K562 (cell line): ENCODE measurements at regions not wholly inside any gene's neighbourhood (a gene's known extent, or its start where the extent isn't known, plus 50 kb on each side); places are given as distances from the start of the nearest gene placed in this dataset.

Source experiments
- ATAC-seq: fragments of 200-7000 bp; cut with Tn5 transposase; 3 replicates; pipeline ENCODE4 v1.9.1; 2020; ENCODE audit warnings: moderate library complexity
- BruUV-seq: library from RNA; stranded (reverse); fragments of 400-500 nt; replicated peaks from 2 replicates; lab custom pipeline; 2021; lab: Mats Ljungman, UMichigan
- CTCF ChIA-PET: fragments of 300-600 bp; formaldehyde crosslinking; extraction: SDS; loops from one replicate; lab custom pipeline; 2021; ENCODE audit warnings: low intra/inter-chr PET ratio; lab: Yijun Ruan, JAX
- POLR2A ChIA-PET: fragments of 300-600, 350-650 bp; sonication (Branson Sonifier 250); formaldehyde crosslinking; extraction: SDS; loops from one replicate; lab custom pipeline; 2021; ENCODE audit warnings: antibody characterized with exemption, inconsistent platforms; lab: Yijun Ruan, JAX
- DNase-seq, 4 experiments: peaks; one replicate each; pipeline versions ENCODE4 v3.0.0 to v3.0.0-alpha.2; 2011 to 2018; ENCODE audit warnings: low spot score in 3 of 4, mixed read lengths in 3 of 4; ENCODE audit errors: extremely low read depth in 1 of 4
- FAIRE-seq: peaks from 2 replicates; lab custom pipeline; 2011; peaks lifted over from hg19 to GRCh38; lab: Jason Lieb, UNC
- H2AFZ ChIP-seq: 2 replicates; pipeline ENCODE4 v1.6.0; 2011; ENCODE audit warnings: low read depth, low read length, control low read depth, inconsistent platforms
- H3K27ac ChIP-seq: fragments of 200-600 bp; 3 replicates; pipeline ENCODE4 v1.8.0; 2011; ENCODE audit warnings: low read depth, mild to moderate bottlenecking, control low read depth, inconsistent platforms, low read length, moderate library complexity, mixed read lengths; ENCODE audit errors: extremely low read depth
- H3K27me3 ChIP-seq, 2 experiments: fragments of 300-600 bp in 1 of 2; 2 replicates in 1 of 2; 3 replicates in 1 of 2; pipeline versions ENCODE4 v1.6.0 to v1.8.0; 2011; ENCODE audit warnings: inconsistent platforms in 2 of 2, low read length in 2 of 2, mild to moderate bottlenecking in 1 of 2, mixed read lengths in 1 of 2, moderate library complexity in 1 of 2; ENCODE audit not compliant: control insufficient read depth in 2 of 2, insufficient read depth in 2 of 2
- H3K36me3 ChIP-seq: fragments of 300-600 bp; 3 replicates; pipeline ENCODE4 v1.8.0; 2011; ENCODE audit warnings: mild to moderate bottlenecking, low read length, inconsistent platforms; ENCODE audit not compliant: control insufficient read depth, insufficient read depth
- H3K4me1 ChIP-seq, 2 experiments: fragments of 200-600 bp in 1 of 2; replicated peaks in 1 of 2; 2 replicates in 1 of 2; 3 replicates in 1 of 2; pipeline versions ENCODE4 v1.5.1 to v1.8.0; 2011; ENCODE audit warnings: inconsistent platforms in 2 of 2, low read length in 2 of 2, mild to moderate bottlenecking in 1 of 2, mixed read lengths in 1 of 2, moderate library complexity in 1 of 2; ENCODE audit not compliant: control insufficient read depth in 2 of 2, insufficient read depth in 2 of 2
- H3K4me2 ChIP-seq: 2 replicates; pipeline ENCODE4 v1.6.1; 2011; ENCODE audit warnings: low read length, control low read depth, inconsistent platforms, mixed read lengths; ENCODE audit not compliant: insufficient read depth
- H3K4me3 ChIP-seq: fragments of 200-600 bp; sonication (generic), shearing (Covaris generic); 2 replicates; pipeline ENCODE4 v1.5.1; 2016; ENCODE audit warnings: control low read depth, inconsistent platforms
- H3K79me2 ChIP-seq: fragments of 200-600 bp; 3 replicates; pipeline ENCODE4 v1.8.0; 2011; ENCODE audit warnings: low read length, inconsistent platforms; ENCODE audit not compliant: control insufficient read depth, insufficient read depth
- H3K9ac ChIP-seq, 2 experiments: 2 replicates each; pipeline versions ENCODE4 v1.6.0 to v1.6.1; 2011; ENCODE audit warnings: low read depth in 2 of 2, low read length in 2 of 2, control low read depth in 1 of 2, inconsistent platforms in 1 of 2, mild to moderate bottlenecking in 1 of 2, mixed read lengths in 1 of 2; ENCODE audit not compliant: insufficient read depth in 1 of 2
- H3K9me1 ChIP-seq: one replicate; pipeline ENCODE4 v1.6.0; 2011; ENCODE audit warnings: inconsistent platforms, mild to moderate bottlenecking, low read length, moderate library complexity; ENCODE audit not compliant: control insufficient read depth, insufficient read depth
- H3K9me3 ChIP-seq: replicated peaks from 2 replicates; pipeline ENCODE4 v1.5.1; 2011; ENCODE audit warnings: low read depth, low read length, inconsistent platforms; ENCODE audit not compliant: control insufficient read depth, insufficient read depth
- H4K20me1 ChIP-seq: replicated peaks from 2 replicates; pipeline ENCODE4 v1.6.1; 2011; ENCODE audit warnings: low read length, inconsistent platforms, mixed read lengths; ENCODE audit not compliant: control insufficient read depth, insufficient read depth
- ATF6 ChIP-seq: sonication (generic); formaldehyde crosslinking; IDR thresholded peaks from 2 replicates; pipeline ENCODE4 v1.4.0; 2020; ENCODE audit warnings: mild to moderate bottlenecking, missing genetic modification reagents
- C11orf30 ChIP-seq: fragments of 450-650 bp; IDR thresholded peaks from 2 replicates; pipeline ENCODE4 v1.6.1; 2016; ENCODE audit warnings: low read depth, mild to moderate bottlenecking
- GABPB1 ChIP-seq: sonication (generic); formaldehyde crosslinking; IDR thresholded peaks from 2 replicates; pipeline ENCODE4 v1.8.0; 2022; ENCODE audit warnings: mild to moderate bottlenecking, missing genetic modification reagents
- JUN ChIP-seq, 2 experiments: sonication (generic) in 1 of 2; formaldehyde crosslinking in 1 of 2; IDR thresholded peaks; 2 replicates each; pipeline versions ENCODE4 v1.6.1 to v1.8.0; 2012 to 2022; ENCODE audit warnings: borderline replicate concordance in 2 of 2, mild to moderate bottlenecking in 2 of 2, improper control_type of control experiment in 1 of 2, low read depth in 1 of 2, low read length in 1 of 2, missing genetic modification reagents in 1 of 2
- PURB ChIP-seq: sonication (generic); formaldehyde crosslinking; IDR thresholded peaks from 2 replicates; pipeline ENCODE4 v1.9.0; 2021; ENCODE audit warnings: low read depth, mild to moderate bottlenecking, missing genetic modification reagents
- RBM34 ChIP-seq: fragments of 200-400 bp; formaldehyde crosslinking; IDR thresholded peaks from 2 replicates; pipeline ENCODE4 v1.6.1; 2018; ENCODE audit warnings: low read length, borderline replicate concordance; ENCODE audit not compliant: insufficient read depth
- SAP30 ChIP-seq: fragments of 200-600 bp; sonication (generic); IDR thresholded peaks from 2 replicates; pipeline ENCODE4 v1.6.1; 2012; ENCODE audit warnings: borderline replicate concordance, low read depth, mild to moderate bottlenecking, moderate library complexity, low read length, control low read depth, inconsistent platforms; ENCODE audit not compliant: insufficient read depth, poor library complexity, severe bottlenecking
- SP2 ChIP-seq: IDR thresholded peaks from 2 replicates; pipeline ENCODE4 v1.6.1; 2011; ENCODE audit warnings: mild to moderate bottlenecking, low read depth, low read length, moderate library complexity; ENCODE audit not compliant: poor library complexity, severe bottlenecking; ENCODE audit errors: extremely low read depth
- THRB ChIP-seq: fragments of 450-650 bp; formaldehyde crosslinking; conservative IDR thresholded peaks from 2 replicates; pipeline ENCODE4 v1.4.0; 2022; ENCODE audit warnings: mild to moderate bottlenecking, missing genetic modification characterization
- XRCC4 ChIP-seq: IDR thresholded peaks from one replicate; pipeline ENCODE4 v1.6.1; 2011; ENCODE audit not compliant: insufficient read depth, insufficient read length; ENCODE audit errors: extremely low read depth
- ZNF175 ChIP-seq: fragments of 200-800 bp; sonication (Bioruptor generic); IDR thresholded peaks from 2 replicates; pipeline ENCODE4 v1.6.1; 2016; ENCODE audit warnings: low read depth, mild to moderate bottlenecking, missing genetic modification characterization, missing compliant biosample characterization
- ZNF668 ChIP-seq: fragments of 250-450 bp; sonication (Bioruptor Pico); IDR thresholded peaks from 2 replicates; pipeline ENCODE4 v1.8.0; 2022; ENCODE audit warnings: mild to moderate bottlenecking, inconsistent platforms
- WGBS: fragments of 100-300 bp; shearing (Covaris generic); methylation state at CpG from one replicate; pipeline ENCODE4 v1.1.6; 2016; ENCODE audit warnings: low coverage, mixed read lengths; ENCODE audit not compliant: insufficient coverage; ENCODE audit errors: missing lambda C conversion rate; 5-methylcytosine and 5-hydroxymethylcytosine counted together
- in situ Hi-C: fragments of 300-500 bp; cut with MboI; formaldehyde crosslinking; loops from 4 replicates; pipeline ENCODE4 v1.15.0; 2018; ENCODE audit warnings: inconsistent platforms, mixed read lengths
- intact Hi-C: fragments of 100-400 bp; cut with micrococcal nuclease; formaldehyde crosslinking; loops from 2 replicates; pipeline ENCODE4 v1.14.2; 2022

GRCh38 chr1:228988664-228989063 lies 253.4 kb downstream of the RHOU start:
- ATAC-seq (no peak), DNase-seq (no peak), FAIRE-seq (no peak)
- no TSS peak for BruUV-seq
- intact Hi-C loops = no loop called here
- Histone ChIP-seq H3K4me3 (no peak overlapping the region), H3K9ac (no peak overlapping the region), H4K20me1 (0 out of 2 replicates have a peak, but pooled peaks cover 4% of the 10 kb centered on the region), H3K27ac (no peak overlapping the region), H3K36me3 (no peaks in the 10 kb centered on the region), H3K9me3 (no peaks in the 10 kb centered on the region), H2AFZ (no peak overlapping the region), H3K9me1 (no peaks in the 10 kb centered on the region), H3K4me1 (peaks cover 0 to 3% of the 10 kb centered on the region in 2 experiments; a peak in 1 of 5 replicates), H3K27me3 (peaks cover 41 to 64% of the 10 kb centered on the region in 2 experiments), H3K4me2 (no peak overlapping the region), H3K79me2 (no peaks in the 10 kb centered on the region)
- in situ Hi-C loops = no loop called here
- ChIA-PET CTCF (no interaction called here), POLR2A (interaction anchor here (0.7 to 1.4 kb wide), 3 partner anchors 10 to 12 kb away, joined by 3 to 4 read pairs (median 3); no protein-coding TSS in a partner anchor)
- 2% methylated on average over 6 of the region's 6 CpGs for WGBS
- TF ChIP-seq SP2 (no peak), ZNF175 (CRISPR knock-in tag) (no peak), SAP30 (no peak), RBM34 (no peak), PURB (CRISPR knock-in tag) (no peak)

GRCh38 chr1:228989176-228989575 lies 253.9 kb downstream of the RHOU start:
- no peak overlapping the region for H3K27ac ChIP-seq
- H3K9me3 ChIP-seq = no peaks in the 10 kb centered on the region
- H2AFZ ChIP-seq = no peak overlapping the region
- intact Hi-C loops = no loop called here
- H3K4me3 ChIP-seq = no peak overlapping the region
- no peak for DNase-seq
- H3K27me3 ChIP-seq = peaks cover 42 to 64% of the 10 kb centered on the region in 2 experiments
- no peak overlapping the region for H3K4me2 ChIP-seq
- in situ Hi-C loops = no loop called here
- no peaks in the 10 kb centered on the region for H3K79me2 ChIP-seq
- ChIA-PET CTCF (no interaction called here), POLR2A (interaction anchor here (0.7 to 1.4 kb wide), 4 partner anchors 11 to 43 kb away, joined by 3 to 4 read pairs (median 3); no protein-coding TSS in a partner anchor)
- no peak overlapping the region for H3K9ac ChIP-seq
- no peak for ATAC-seq
- FAIRE-seq = no peak
- no peaks in the 10 kb centered on the region for H3K36me3 ChIP-seq
- no TSS peak for BruUV-seq
- WGBS = 2% methylated on average over 9 of the region's 9 CpGs
- 0 out of 2 replicates have a peak, but pooled peaks cover 4% of the 10 kb centered on the region for H4K20me1 ChIP-seq
- peaks cover 0 to 3% of the 10 kb centered on the region in 2 experiments; a peak in 1 of 5 replicates for H3K4me1 ChIP-seq
- H3K9me1 ChIP-seq = no peaks in the 10 kb centered on the region
- TF ChIP-seq XRCC4 = no peak
- TF ChIP-seq C11orf30 = no peak
- TF ChIP-seq THRB = no peak
- TF ChIP-seq ATF6 (CRISPR knock-in tag) = no peak
- TF ChIP-seq GABPB1 (CRISPR knock-in tag) = no peak
- TF ChIP-seq ZNF668 (CRISPR knock-in tag) = no peak
- TF ChIP-seq JUN (IDR thresholded peaks at IDR 0.05; ENCODE audit: borderline replicate concordance, low read depth, low read length) = no peak
- TF ChIP-seq JUN (CRISPR knock-in tag; IDR thresholded peaks at IDR 0.05; ENCODE audit: borderline replicate concordance) = no peak
